ENCODE measurements at regions not wholly inside any gene's neighbourhood (a gene's known extent, or its start where the extent isn't known, plus 50 kb on each side); places are given as distances from the start of the nearest gene placed in this dataset.

DNA sequence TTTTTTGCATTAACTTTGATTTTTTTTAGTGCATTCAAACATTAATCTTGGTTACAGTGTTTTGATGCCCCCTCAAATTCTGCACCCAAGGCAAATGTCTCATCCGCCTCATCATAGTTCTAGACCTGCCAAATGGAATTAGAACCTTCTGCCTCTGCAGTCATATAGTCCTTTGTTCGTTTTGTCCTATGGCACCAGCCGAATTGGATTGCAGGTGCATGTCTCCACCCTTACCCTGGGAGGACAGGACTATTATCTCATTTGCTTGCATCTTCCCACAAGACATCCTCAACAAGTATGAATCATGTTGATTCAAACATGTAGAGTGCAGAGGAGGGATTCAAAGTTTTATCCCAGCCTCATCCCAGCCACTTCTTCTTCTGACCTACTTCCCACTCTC lies 579.1 kb downstream of the VRK1 start:
- FAIRE-seq (no peak), DNase-seq (no peak)
- intact Hi-C loops (cut with DNase I), result no loop called here
- no peaks in the 10 kb centered on the region for H3K4me1 ChIP-seq (ENCODE audit: control insufficient read depth in 2 of 3, insufficient read depth in 2 of 3, low read depth in 1 of 3, low read length in 3 of 3)
- H3K4me3 ChIP-seq (ENCODE audit: low read length in 3 of 3), result no peak overlapping the region
- TF ChIP-seq, protein P1, sequence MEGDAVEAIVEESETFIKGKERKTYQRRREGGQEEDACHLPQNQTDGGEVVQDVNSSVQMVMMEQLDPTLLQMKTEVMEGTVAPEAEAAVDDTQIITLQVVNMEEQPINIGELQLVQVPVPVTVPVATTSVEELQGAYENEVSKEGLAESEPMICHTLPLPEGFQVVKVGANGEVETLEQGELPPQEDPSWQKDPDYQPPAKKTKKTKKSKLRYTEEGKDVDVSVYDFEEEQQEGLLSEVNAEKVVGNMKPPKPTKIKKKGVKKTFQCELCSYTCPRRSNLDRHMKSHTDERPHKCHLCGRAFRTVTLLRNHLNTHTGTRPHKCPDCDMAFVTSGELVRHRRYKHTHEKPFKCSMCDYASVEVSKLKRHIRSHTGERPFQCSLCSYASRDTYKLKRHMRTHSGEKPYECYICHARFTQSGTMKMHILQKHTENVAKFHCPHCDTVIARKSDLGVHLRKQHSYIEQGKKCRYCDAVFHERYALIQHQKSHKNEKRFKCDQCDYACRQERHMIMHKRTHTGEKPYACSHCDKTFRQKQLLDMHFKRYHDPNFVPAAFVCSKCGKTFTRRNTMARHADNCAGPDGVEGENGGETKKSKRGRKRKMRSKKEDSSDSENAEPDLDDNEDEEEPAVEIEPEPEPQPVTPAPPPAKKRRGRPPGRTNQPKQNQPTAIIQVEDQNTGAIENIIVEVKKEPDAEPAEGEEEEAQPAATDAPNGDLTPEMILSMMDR (IDR thresholded peaks at IDR 0.05; ENCODE audit: borderline replicate concordance, extremely low read depth, insufficient read depth), result no peak
- H3K9ac ChIP-seq (ENCODE audit: low read length in 3 of 3), result no peak overlapping the region
- no peak overlapping the region for H3K27ac ChIP-seq (ENCODE audit: low read depth in 2 of 2, low read length in 2 of 2)
- H3K36me3 ChIP-seq (ENCODE audit: control insufficient read depth in 2 of 3, insufficient read depth in 3 of 3, low read length in 3 of 3), result no peaks in the 10 kb centered on the region
- no peaks in the 10 kb centered on the region for H3K9me3 ChIP-seq (ENCODE audit: control insufficient read depth in 2 of 3, insufficient read depth in 1 of 3, low read length in 3 of 3)
- H3K27me3 ChIP-seq (ENCODE audit: control insufficient read depth, insufficient read depth, low read length), result no peaks in the 10 kb centered on the region

DNA sequence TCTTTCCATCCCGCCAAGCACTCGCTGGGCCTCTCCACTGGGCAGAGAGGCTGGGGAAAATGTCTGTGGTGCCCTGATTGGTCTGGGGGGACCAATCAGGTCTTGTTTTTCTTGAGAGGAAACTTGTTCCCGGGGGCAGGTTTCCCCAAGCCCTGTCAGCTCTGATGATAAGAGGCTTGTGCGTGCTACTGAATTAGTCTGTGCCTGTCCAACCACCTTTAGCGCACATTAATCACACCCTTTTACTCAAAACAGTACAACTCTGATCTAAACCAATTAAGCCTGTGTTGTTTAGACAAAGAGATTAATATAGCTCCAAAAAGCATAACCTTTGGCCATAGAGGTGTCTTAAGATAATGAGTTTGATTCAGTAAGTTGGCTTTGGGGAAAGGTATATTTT lies 580.4 kb downstream of the VRK1 start:
- DNase-seq (no peak), FAIRE-seq (no peak)
- intact Hi-C loops (cut with DNase I), result no loop called here
- H3K36me3 ChIP-seq (ENCODE audit: control insufficient read depth in 2 of 3, insufficient read depth in 3 of 3, low read length in 3 of 3), result no peaks in the 10 kb centered on the region
- H3K9ac ChIP-seq (ENCODE audit: low read length in 3 of 3), result no peak overlapping the region
- no peaks in the 10 kb centered on the region for H3K9me3 ChIP-seq (ENCODE audit: control insufficient read depth in 2 of 3, insufficient read depth in 1 of 3, low read length in 3 of 3)
- TF ChIP-seq, protein P1 (IDR thresholded peaks at IDR 0.05; ENCODE audit: borderline replicate concordance, extremely low read depth, insufficient read depth), result no peak
- no peaks in the 10 kb centered on the region for H3K4me1 ChIP-seq (ENCODE audit: control insufficient read depth in 2 of 3, insufficient read depth in 2 of 3, low read depth in 1 of 3, low read length in 3 of 3)
- H3K4me3 ChIP-seq (ENCODE audit: low read length in 3 of 3), result no peak overlapping the region
- H3K27ac ChIP-seq (ENCODE audit: low read depth in 2 of 2, low read length in 2 of 2), result no peak overlapping the region
- no peaks in the 10 kb centered on the region for H3K27me3 ChIP-seq (ENCODE audit: control insufficient read depth, insufficient read depth, low read length)

DNA sequence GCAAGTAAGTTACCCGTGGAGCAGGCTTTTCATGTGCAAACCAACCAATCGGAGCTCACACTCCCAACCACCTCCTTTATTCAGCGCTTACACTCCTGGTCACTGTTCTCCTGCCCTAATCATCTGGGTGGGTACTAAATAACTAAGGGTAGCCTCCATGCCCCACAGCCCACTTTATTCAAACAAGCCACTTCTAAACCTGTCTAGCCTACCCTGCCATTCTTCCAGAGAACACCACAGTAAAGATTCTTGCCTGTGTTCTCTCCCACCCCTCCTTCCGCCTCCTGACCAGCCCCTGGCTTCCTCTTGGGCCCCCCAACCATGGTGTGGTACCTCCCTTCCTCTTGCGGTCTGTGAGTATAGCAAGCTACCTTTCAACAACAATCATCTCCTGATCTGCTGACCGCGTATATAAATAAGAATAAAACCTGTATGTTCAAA lies 581.9 kb downstream of the VRK1 start:
- no peak for DNase-seq
- TF ChIP-seq, protein P1 (IDR thresholded peaks at IDR 0.05; ENCODE audit: borderline replicate concordance, extremely low read depth, insufficient read depth), result no peak
- Histone ChIP-seq H3K27ac (ENCODE audit: low read depth in 2 of 2, low read length in 2 of 2) (no peak overlapping the region), H3K9ac (ENCODE audit: low read length in 3 of 3) (no peak overlapping the region), H3K4me1 (ENCODE audit: control insufficient read depth in 2 of 3, insufficient read depth in 2 of 3, low read depth in 1 of 3, low read length in 3 of 3) (no peaks in the 10 kb centered on the region), H3K27me3 (ENCODE audit: control insufficient read depth, insufficient read depth, low read length) (no peaks in the 10 kb centered on the region), H3K9me3 (ENCODE audit: control insufficient read depth in 2 of 3, insufficient read depth in 1 of 3, low read length in 3 of 3) (no peaks in the 10 kb centered on the region), H3K4me3 (ENCODE audit: low read length in 3 of 3) (no peak overlapping the region), H3K36me3 (ENCODE audit: control insufficient read depth in 2 of 3, insufficient read depth in 3 of 3, low read length in 3 of 3) (no peaks in the 10 kb centered on the region)
- FAIRE-seq, result no peak
- intact Hi-C loops (cut with DNase I), result no loop called here

DNA sequence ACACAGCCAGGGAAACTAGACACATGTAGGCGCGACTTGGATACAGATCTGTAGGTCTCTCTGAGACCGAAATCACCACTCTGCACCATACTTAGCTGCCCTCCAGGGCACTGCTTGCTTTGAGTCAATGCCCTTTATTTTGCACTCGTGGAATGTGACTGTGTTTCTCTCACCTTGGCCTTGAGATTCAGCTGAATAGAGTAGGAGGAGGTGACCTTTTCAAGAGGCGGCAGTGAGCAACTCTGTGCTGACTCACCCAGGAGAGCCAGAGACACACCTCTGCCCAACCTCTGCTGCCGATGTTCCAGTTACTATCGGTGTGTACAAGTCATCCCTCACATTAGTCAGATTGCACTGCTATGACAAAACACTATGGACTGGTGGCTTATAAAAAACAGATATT lies 583.4 kb downstream of the VRK1 start:
- no peak overlapping the region for H3K9ac ChIP-seq (ENCODE audit: low read length in 3 of 3)
- FAIRE-seq (no peak), DNase-seq (no peak)
- H3K4me1 ChIP-seq (ENCODE audit: control insufficient read depth in 2 of 3, insufficient read depth in 2 of 3, low read depth in 1 of 3, low read length in 3 of 3), result no peaks in the 10 kb centered on the region
- intact Hi-C loops (cut with DNase I), result no loop called here
- no peaks in the 10 kb centered on the region for H3K9me3 ChIP-seq (ENCODE audit: control insufficient read depth in 2 of 3, insufficient read depth in 1 of 3, low read length in 3 of 3)
- H3K27me3 ChIP-seq (ENCODE audit: control insufficient read depth, insufficient read depth, low read length), result no peaks in the 10 kb centered on the region
- no peaks in the 10 kb centered on the region for H3K36me3 ChIP-seq (ENCODE audit: control insufficient read depth in 2 of 3, insufficient read depth in 3 of 3, low read length in 3 of 3)
- TF ChIP-seq, protein P1 (IDR thresholded peaks at IDR 0.05; ENCODE audit: borderline replicate concordance, extremely low read depth, insufficient read depth), result no peak
- no peak overlapping the region for H3K4me3 ChIP-seq (ENCODE audit: low read length in 3 of 3)
- H3K27ac ChIP-seq (ENCODE audit: low read depth in 2 of 2, low read length in 2 of 2), result no peak overlapping the region

All from kidney (tissue), 13 donors.